GM21723 (cell line): ENCODE measurements at regions not wholly inside any gene's neighbourhood (a gene's known extent, or its start where the extent isn't known, plus 50 kb on each side); places are given as distances from the start of the nearest gene placed in this dataset.
A peak's percentile ranks its signal among the peaks of the same experiment; 100 is the strongest.
"Not testable (repeated sequence)": the region's sequence is repeated elsewhere in the genome, so short reads cannot be mapped to it uniquely, and the experiment has no call there.

Experiments used
- ATAC-seq: cut with Tn5 transposase; IDR thresholded peaks from one replicate; pipeline ENCODE4 v1.9.1; 2021; ENCODE audit warnings: mild to moderate bottlenecking, moderate library complexity; ENCODE audit not compliant: unreplicated experiment

GRCh38 chr11:112611771-112612170, 349.4 kb upstream of the NCAM1 start:
- ATAC-seq, result no peak

- no peak for ATAC-seq
Observed at GRCh38 chr11:112612250-112612849, 348.9 kb upstream of the NCAM1 start.

GRCh38 chr11:112613051-112613972, 347.9 kb upstream of the NCAM1 start:
- ATAC-seq, result no peak

- ATAC-seq, result no peak
Observed at GRCh38 chr11:112614605-112615004, 346.6 kb upstream of the NCAM1 start.

- ATAC-seq, result no peak
Observed at GRCh38 chr11:112615238-112615637, 346.0 kb upstream of the NCAM1 start.

- ATAC-seq, result no peak
Observed at GRCh38 chr11:112615891-112616290, 345.3 kb upstream of the NCAM1 start.

- ATAC-seq, result no peak
Observed at GRCh38 chr11:112616327-112617097, 344.7 kb upstream of the NCAM1 start.

- no peak for ATAC-seq
Observed at GRCh38 chr11:112617098-112617425, 344.2 kb upstream of the NCAM1 start.

- ATAC-seq, result no peak
Observed at GRCh38 chr11:112617977-112618826, 343.0 kb upstream of the NCAM1 start.

GRCh38 chr11:112619106-112619505, 342.1 kb upstream of the NCAM1 start:
- no peak for ATAC-seq

- ATAC-seq, result no peak
Observed at GRCh38 chr11:112620621-112621394, 340.4 kb upstream of the NCAM1 start.

- no peak for ATAC-seq
Observed at GRCh38 chr11:112623057-112623456, 338.2 kb upstream of the NCAM1 start.

- ATAC-seq, result no peak
Observed at GRCh38 chr11:112624431-112624830, 336.8 kb upstream of the NCAM1 start.

- not testable (repeated sequence) for ATAC-seq
Observed at GRCh38 chr11:112624971-112625370, 336.2 kb upstream of the NCAM1 start.

- ATAC-seq, result no peak
Observed at GRCh38 chr11:112625814-112626213, 335.4 kb upstream of the NCAM1 start.

GRCh38 chr11:112626731-112627130, 334.5 kb upstream of the NCAM1 start:
- no peak for ATAC-seq

- ATAC-seq, result peak; percentile 69
Observed at GRCh38 chr11:112627588-112628045, 333.6 kb upstream of the NCAM1 start.

GRCh38 chr11:112628676-112629075, 332.5 kb upstream of the NCAM1 start:
- ATAC-seq, result no peak

- ATAC-seq, result no peak
Observed at GRCh38 chr11:112630496-112630895, 330.7 kb upstream of the NCAM1 start.

GRCh38 chr11:112631333-112631732, 329.9 kb upstream of the NCAM1 start:
- no peak for ATAC-seq
